DMS53 (cell line): ENCODE measurements at regions not wholly inside any gene's neighbourhood (a gene's known extent, or its start where the extent isn't known, plus 50 kb on each side); places are given as distances from the start of the nearest gene placed in this dataset.
"Not testable (repeated sequence)": the region's sequence is repeated elsewhere in the genome, so short reads cannot be mapped to it uniquely, and the experiment has no call there.

ENCODE experiments used
- DNase-seq: peaks from one replicate; lab custom pipeline; 2025; lab: John Stamatoyannopoulos, UW

DNA sequence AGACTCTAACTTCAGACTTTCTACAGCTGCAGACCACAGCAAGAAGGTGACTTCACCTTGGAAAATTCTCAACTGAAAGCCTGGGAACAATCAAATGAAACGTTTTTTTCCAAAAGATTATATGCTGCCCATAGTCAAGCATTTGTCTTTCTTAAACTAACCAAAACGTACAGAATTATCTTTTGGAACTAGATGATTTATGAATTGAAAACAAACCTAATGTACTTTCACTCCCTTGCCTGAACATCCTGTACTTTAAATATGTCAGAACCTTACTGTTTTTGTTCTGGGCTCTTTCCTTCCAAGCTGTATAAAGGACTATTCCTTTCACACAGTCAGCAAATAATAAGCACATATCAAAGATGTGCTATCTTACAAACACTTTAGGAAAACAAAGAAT, 62.4 kb upstream of the TNFAIP3 start:
- DNase-seq: no peak

DNA sequence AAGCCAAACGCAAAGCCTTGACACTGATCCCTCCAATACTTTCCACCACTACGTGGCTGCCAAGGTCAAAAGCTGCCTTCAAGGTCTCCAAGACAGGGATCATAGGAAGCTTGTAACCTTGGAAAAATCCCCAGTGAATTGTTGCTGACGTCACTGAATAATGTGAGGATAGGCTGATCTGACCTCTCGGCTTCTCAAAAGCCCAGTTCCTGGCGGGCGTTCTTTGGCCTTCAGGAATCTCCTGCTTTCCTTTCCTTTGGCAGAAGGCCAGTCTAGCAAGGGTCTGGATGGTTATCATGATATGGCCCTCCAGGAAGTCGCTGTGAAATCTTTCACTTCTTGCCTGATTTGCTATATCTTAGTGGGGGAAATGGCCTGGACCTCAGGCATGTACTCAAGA, 61.4 kb upstream of the TNFAIP3 start:
- DNase-seq: no peak

DNA sequence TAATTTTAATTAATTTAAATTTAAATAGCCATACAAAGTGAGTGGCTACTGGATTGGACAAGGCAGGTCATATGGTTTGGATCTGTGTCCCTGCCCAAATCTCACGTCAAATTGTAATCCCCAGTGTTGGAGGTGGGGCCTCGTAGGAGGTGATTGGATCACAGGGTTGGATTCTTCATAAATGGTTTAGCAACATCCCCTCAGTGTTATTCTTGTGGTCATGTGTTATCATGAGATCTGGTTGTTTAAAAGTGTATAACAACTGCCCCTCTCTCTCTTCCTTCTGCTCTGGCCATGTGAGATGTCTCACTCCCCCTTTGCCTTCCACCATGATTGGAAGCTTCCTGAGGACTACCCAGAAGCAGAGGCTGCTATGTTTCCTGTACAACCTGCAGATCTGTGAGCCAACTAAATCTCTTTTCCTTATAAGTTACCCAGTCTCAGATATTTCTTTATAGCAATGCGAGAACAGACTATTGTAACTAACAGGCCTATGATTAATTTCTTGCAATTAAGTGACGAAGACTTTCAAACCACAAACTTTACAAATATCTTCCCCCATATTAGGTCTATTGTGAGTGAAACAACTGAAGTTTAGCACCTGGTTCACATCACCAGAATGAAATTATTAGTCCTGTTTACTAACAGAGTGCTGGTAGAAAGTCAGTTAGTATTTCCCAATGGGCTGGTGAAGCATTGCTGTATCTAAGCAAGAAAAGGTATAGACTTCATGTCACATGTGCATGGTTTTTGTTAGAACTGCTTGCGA, 60.0 kb upstream of the TNFAIP3 start:
- no peak for DNase-seq

DNA sequence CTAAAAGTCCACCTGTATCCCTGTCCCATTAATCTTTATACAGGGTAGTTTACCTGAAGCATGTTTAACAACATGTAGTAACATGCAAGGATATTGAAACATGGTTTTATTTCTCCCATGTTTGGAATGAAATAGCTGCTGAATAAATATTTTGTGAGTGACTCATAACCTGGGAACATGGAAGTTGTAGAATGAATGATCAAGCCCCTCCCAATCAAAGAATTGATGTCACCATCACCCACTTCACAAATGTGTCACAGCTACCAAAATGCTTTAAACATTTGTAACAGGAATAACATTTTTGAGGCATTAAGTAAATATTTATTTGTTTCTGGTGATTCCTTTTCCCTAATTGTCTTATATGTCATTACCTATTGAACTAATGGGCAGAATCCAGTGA, 58.9 kb upstream of the TNFAIP3 start:
- peak; percentile 42 for DNase-seq

DNA sequence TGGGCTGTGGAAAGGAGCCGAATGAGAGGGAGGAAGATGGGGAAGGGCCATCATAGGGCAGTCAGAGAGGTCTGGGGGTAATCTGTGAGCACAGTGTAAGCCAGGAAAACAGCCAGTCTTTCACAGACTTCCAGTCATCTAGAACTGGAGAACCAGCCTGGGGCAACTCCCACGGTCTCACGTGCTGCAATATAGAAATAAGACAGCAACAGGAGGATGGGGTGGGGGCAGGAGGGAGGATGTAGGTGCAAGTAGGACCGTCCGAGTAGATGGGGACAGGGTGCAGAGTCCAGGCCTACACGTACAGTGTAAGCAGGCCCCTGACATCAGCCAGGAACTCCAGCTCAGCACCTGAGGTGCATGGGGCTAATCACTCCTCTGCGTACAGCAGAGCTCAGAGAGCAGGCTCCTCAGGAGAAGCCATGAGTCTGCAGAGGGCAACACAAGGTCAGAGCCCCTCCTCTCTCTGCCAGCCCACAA, 58.2 kb upstream of the TNFAIP3 start:
- DNase-seq: no peak

DNA sequence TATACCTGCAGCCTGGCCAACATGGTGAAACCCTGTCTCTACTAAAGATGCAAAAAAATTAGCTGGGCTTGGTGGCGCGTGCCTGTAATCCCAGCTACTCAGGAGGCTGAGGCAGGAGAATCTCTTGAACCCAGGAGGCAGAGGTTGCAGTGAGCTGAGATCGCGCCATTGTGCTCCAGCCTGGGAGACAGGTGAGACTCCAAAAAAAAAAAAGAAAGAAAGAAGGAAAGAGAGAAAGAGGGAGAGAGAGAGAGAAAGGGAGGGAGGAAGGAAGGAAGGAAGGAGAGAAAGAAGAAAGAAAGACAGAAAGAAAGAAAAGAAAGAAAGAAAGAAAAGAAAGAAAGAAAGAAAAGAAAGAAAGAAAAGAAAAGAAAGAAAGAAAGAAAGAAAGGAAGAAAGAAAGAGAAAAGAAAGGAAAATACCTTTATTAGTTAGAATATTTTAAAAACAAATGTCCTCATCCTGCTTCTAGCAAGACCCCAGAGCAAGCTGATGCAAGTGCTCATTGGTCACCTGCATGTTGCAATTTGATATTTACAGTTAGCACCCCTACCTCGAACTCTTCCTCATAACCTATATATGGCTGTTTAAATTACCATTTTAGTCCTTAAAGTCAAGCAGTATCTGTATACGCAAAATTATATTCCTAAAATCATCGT, 57.0 kb upstream of the TNFAIP3 start:
- DNase-seq: not testable (repeated sequence)

DNA sequence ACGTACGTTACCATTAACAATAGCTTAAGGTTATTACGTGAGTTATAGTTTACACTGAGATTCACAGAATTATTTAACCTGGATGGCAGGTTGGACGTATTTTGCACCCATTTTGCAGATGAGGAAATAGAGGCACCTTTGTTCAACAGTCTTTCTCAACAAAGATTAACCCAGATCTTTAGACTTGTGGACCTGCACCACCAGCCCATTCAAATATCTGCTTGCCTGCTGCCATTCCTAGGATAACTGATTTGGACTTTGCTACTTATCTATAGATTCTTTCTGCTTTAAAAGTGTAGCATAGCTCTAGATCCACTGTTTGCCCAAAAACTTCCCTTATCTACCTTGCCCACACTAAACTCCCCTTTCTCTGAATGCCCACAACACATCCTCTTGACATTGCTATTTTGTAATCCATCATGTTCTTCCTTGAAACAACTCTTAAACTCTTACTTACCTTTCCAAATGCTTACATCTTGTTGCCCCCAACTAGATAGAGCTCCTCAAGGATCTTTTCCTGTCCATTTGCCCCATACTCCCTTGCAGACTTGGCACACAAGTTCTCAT, 56.4 kb upstream of the TNFAIP3 start:
- DNase-seq: no peak

DNA sequence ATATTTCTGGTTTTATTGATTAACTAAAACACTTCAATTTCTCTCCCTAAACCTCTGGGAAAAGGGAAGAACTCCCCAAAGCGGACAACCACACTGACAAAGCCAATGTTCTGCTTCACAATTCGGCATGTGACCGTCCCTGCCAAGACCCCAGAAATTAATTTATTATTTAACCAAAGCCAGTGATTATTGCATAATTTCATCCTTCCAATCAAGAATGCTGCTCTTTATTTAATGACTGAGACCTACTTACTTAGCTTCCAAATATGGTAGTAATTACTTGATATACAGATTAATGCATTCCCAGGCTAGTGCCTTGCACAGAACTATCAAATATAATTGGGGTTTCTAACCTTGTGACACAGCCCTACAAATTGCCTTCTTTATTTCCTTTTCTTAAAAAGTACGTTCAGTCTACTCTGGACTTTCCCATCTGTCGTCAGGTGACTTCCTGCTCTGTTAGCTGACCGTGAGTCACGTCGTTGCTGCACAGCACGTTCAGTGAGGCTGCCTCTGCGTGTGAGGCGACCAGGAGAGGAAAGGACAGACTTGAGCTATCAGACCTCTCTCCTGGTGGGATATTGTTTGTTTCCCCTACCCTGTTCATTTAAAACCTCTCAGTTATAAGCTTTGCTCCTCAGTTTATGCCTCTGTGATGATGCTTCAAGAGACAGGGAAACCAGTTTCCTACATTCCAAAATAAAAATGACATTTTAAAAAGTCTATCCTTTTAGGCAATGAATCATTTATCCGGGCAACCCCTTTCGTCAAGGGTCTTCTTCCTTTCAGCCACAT, 55.7 kb upstream of the TNFAIP3 start:
- DNase-seq: peak; percentile 89

DNA sequence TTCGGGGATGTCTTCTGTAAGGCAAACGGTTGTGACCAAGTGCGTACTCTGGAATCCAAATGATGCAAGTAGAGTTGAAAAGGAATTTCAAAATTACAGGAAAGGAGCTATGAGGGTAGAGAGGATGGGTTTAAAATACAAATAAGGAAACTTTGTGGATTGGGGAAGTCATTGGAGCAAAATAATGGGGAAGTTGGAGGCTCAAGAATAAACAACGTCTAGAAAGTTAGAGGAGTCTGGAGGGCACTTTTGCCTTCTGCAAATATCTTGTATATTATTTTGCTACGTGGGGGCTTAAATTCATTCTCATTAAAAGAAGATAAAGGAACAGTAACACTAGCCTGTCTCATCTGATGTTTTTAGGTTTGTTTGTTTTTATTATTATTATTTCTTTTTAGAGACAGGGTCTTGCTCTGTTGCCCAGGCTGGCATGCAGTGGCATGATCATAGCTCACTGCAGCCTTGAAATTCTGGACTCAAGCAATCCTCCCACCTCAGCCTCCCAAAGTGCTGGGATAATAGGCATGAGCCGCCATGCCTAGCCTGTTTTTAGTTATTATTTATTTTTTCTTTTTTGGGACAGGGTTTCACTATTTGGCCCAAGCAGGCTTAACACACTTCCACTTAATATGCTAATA, 55.0 kb upstream of the TNFAIP3 start:
- DNase-seq: no peak

DNA sequence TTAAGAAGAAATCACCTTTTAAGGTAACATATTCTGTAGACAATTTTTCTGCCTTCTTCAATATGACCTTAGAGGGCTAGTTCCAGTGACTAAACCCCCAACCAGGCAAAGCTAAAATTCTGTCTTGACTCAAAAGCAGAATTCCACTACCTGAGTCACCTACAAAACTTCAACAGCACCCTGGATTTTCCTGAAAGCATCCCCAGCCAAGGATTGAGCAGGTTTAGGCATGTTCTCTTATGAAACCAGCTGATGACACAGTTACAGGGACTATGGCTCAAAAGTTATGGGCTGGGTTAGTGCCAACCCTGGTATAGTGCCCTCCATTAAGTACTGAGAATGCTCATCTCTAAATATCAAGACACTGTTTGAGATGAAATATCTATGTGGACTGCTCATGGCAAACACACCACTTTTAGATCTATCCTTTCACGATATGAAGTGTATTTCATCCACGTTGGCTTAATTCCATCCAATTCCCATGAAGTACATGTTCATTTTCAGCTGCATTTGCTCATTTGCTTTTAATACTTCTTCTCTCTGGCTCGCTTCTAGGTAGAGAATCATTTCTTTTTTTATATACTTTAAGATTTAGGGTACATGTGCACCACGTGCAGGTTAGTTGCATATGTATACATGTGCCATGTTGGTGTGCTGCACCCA, 53.6 kb upstream of the TNFAIP3 start:
- DNase-seq: no peak

DNA sequence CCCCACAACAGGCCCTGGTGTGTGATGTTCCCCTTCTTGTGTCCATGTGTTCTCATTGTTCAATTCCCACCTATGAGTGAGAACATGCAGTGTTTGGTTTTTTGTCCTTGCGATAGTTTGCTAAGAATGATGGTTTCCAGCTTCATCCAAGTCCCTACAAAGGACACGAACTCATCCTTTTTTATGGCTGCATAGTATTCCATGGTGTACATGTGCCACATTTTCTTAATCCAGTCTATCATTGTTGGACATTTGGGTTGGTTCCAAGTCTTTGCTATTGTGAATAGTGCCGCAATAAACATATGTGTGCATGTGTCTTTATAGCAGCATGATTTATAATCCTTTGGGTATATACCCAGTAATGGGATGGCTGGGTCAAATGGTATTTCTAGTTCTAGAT, 53.0 kb upstream of the TNFAIP3 start:
- not testable (repeated sequence) for DNase-seq

DNA sequence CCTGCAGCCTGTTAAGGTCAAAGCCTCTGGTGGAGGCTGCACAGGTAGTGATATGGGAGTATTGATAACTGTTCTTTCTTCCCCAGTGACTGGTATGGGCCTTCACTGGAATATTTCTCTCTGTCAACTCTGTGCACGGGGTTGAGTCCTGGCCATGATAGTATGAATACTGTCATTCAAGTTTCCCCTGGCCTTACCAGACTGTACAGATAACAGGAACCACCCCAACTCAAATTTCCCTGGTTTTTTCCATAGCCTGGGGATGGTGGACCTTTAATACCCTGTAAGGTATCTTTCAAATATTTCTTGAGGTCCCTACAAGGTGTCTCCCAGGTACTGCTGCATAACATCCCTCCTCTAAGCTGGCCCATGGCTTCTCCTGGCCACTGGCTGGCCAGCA, 51.4 kb upstream of the TNFAIP3 start:
- DNase-seq: no peak

DNA sequence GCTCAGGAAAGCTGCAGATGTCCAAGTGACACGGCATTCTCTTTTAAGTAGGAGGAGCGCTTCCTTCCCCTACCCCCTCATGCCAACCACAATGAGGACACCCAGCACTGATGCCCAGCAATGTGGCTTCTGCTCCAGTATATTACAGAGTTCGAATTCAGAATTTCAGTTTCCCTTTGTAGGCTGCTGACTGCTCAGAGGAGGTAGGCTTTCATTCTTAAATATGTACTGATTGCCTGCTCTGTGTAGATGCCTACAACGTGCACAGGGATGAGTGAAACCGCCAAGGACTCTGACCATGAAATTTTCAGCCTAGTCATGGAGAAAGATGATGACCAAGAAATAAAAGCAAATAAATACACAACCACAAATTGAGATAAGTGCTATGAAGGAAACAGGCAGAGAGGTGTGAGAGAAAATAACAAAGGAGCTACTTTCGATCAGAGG, 50.9 kb upstream of the TNFAIP3 start:
- DNase-seq: no peak

DNA sequence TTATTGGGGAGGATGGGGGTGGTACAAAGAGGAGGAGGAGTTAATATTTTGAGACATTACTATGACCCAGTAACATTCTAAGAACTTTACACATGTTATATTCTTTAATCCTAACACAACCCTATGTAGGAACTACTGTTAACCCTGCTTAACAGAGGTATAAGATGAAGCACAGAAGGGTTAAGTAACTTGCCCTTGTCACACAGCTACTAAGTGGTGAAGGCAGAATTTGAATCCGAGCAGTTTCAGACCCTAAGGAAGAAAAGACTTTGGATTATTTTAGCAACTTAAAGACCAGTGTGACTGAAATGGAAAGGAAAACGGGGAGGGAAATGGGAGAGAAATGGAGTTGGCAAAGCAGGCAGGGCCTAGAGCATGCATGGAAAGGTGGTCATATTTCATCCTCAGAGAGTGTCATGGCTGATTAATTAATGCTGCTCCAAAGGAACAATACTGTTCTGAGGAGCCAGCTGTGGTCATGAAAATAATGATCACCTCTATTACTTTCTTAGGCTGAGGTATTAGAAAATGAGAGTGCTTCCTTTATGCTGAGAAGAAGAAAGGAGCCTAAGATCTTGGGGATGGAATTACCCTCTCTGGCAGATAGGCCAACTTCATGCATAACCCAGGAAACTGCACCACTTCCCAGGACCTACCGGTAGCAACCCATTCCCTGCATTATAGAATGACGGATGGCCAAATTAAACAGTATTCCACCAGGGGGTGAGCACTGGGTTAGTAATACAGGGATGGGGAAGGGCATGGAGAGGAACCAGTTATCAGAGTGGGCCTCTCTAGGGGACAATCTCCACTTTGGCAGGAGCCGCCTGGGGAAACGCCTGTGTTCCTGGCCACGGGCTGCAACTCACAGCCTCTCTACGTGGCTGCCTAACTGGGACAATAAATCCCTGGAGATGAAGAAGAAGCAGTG, 50.1 kb upstream of the TNFAIP3 start:
- DNase-seq: no peak
